SW480 (cell line): ENCODE measurements at regions not wholly inside any gene's neighbourhood (a gene's known extent, or its start where the extent isn't known, plus 50 kb on each side); places are given as distances from the start of the nearest gene placed in this dataset.
"Not testable (repeated sequence)": the region's sequence is repeated elsewhere in the genome, so short reads cannot be mapped to it uniquely, and the experiment has no call there.

Source experiments
- DNase-seq: peaks from one replicate; pipeline ENCODE4 v3.0.0-alpha.2; 2016; ENCODE audit warnings: low spot score

GRCh38 chr1:238364214-238364892 is 473.6 kb upstream of the ZP4 start:
- no peak for DNase-seq

GRCh38 chr1:238360474-238360873 is 469.8 kb upstream of the ZP4 start:
- DNase-seq: no peak

DNA sequence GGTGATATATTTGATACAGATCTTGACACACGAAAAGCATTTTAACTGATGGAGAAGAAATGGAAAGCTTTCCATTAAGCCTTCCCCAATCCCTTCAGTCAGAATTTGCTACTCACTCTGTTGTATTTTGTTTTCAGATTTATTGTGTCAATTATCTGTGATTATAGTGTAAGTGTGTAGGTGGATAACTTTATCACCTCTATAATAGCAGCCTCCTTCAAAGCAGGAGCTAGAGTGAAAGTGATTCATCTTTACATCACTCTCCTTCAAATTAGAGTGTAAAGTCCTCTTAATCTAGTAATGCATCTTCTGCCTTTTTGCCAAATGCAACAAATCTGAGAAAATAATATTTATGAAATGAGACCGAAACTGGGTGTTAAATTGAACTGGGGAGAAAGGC is 459.7 kb upstream of the ZP4 start:
- DNase-seq: no peak

DNA sequence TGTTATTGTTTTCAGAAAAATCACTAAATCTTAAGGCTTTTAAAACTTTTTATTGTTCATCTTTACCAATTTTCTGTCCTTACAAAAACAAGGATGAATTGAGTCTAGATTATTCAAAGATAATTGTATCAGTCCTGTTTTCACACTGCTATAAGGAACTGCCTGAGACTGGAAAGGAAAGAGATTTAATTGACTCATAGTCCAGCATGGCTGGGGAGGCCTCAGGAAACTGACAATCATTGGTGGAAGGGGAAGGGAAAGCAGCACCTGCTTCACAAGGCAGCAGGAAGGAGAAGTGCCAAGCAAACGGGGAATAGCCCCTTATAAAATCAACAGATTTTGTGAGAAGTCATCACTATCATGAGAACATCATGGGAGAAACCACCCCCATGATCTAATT is 455.6 kb upstream of the ZP4 start:
- no peak for DNase-seq

DNA sequence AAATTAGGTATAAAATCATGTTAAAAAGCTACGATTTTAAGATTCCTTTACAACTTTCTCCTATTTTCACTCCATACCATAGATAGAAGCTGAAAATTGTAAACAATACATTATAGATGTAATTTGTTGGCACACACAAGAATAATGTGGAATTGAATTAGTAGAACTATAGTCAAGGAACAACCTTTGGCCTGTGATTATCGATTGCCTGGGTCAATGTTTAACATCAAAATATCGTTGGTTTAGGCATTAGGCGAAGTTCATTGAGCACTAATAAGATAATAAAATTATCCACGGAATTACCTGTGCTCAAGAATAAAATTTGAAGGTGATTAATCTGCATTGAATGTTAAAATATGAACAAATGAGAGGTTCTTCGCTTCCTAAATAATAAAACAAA is 455.1 kb upstream of the ZP4 start:
- DNase-seq: no peak

- DNase-seq: no peak
These were observed 453.1 kb upstream of the ZP4 start for GRCh38 chr1:238343852-238344251.

DNA sequence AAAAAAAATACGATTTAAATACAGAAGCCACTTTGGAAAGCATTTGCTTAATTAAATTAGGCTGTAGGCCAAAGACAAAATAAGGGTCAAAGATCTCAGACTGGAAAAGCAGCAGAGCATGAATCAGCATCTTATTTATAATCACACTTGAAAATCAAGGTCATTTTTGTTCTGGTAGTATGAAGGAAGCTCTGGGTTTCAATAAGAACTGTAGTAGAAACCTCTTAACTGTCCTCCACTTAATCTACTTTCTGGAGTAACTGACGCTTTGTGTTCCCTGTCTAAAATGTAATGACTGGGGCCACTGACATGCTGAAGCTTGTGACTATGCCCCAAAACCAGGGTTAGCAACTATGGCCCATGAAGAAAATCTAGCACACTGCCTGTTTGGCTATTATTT is 450.7 kb upstream of the ZP4 start:
- DNase-seq: no peak

GRCh38 chr1:238340989-238341388 is 450.3 kb upstream of the ZP4 start:
- no peak for DNase-seq

DNA sequence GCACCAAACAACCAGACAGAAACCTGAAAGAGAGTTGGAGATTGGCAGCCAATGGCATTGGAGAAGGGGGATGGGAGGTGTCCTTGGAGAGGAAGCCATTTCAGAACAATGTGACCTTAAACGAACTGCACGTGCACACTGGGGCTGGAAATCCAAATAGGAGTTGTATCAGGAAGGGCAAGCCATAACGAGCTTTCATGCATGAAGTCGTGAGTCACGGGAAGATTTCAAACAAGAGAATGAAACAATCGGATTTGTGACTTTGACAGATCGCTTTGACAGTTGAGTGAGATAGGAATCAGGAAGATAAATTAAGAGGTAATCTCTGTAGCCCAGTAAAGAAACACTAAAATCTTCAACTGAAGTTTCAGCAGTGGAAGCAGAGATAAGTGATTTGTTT is 445.8 kb upstream of the ZP4 start:
- no peak for DNase-seq

DNA sequence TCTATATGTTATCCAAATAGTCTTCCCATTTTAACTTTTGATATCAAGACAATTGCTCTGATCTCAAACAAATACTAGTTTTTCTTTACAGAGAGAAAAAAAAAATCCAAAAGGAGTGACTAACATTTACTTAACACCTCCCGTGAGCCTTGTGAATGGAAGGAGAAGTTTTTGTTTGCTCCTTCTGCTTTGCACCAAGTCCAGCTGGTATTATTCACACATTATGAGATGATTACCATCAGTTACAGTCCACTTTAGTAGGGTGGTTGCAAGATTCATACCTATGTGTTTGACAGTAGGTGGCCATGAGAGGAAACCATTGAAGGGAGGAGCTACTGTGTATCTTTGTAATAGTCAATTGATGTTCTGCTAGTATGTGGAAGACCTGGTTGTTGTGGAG is 443.4 kb upstream of the ZP4 start:
- DNase-seq: no peak

GRCh38 chr1:238331557-238331956 is 440.8 kb upstream of the ZP4 start:
- no peak for DNase-seq

DNA sequence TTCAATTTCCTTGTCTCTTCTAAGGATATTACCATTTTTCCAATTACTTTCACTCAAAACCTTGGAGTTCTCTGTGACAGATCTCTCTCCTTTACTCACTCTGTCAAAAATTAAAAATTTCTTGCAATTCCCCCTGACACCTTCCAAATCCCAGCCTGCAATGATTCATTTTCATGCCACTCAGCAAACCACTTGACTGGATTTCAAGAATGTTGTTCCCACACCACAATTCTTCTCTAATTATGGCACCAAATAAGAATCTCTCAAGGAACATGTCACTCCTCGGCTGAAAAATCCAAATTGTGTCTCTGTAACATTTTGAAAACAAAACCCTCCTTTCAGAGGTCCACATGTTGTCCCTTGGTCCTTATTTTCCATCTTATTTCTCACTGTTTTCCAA is 438.9 kb upstream of the ZP4 start:
- DNase-seq: no peak

DNA sequence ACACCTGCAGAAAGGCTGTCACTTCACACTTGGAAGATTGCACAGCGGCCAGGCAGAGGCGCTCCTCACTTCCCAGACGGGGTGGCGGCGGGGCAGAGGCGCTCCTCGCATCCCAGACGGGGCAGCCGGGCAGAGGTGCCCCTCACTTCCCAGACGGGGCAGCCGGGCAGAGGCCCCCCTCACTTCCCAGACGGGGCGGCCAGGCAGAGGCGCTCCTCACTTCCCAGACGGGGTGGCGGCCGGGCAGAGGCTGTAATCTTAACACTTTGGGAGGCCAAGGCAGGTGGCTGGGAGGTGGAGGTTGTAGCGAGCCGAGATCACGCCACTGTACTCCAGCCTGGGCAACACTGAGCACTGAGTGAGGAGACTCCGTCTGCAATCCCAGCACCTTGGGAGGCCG is 436.3 kb upstream of the ZP4 start:
- not testable (repeated sequence) for DNase-seq

DNA sequence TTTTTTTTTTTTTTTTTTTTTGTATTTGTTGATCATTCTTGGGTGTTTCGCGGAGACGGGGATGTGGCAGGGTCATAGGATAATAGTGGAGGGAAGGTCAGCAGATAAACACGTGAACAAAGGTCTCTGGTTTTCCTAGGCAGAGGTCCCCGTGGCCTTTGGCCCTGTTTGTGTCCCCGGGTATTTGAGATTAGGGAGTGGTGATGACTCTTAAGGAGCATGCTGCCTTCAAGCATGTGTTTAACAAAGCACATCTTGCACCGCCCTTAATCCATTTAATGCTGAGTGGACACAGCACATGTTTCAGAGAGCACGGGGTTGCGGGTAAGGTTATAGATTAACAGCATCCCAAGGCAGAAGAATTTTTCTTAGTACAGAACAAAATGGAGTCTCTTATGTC is 435.8 kb upstream of the ZP4 start:
- DNase-seq: not testable (repeated sequence)

DNA sequence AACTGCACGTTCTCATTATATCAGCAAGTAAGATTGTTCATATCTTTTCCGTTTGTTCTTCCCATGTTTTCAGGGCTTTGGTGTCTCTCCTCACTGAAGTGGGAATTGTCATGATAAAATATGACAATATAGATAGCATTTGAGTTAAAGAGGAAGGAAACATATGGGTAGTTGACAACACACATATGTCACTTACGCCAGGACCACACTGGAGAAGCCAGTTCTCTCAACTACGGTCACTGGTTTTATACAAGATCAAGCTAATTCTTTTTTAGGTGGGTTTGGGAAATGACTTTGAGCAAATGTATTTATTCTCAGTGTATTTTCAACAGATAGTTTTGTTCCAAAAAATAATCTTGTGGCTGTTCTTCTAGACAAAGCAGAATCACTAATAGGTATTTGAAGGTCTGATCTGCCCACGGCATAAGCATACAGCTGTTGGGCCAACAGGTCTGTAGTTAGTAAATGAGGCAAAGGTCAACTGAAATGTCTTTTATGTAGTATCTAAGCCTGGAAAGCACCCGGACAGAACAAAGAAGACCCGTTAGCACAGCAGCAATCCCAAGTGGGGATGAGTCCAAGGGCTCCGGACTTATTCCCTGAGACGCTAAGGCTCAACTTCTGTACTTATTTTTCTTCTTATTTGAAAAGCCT is 433.6 kb upstream of the ZP4 start:
- no peak for DNase-seq

- no peak for DNase-seq
These were observed 432.8 kb upstream of the ZP4 start for GRCh38 chr1:238323490-238323889.

DNA sequence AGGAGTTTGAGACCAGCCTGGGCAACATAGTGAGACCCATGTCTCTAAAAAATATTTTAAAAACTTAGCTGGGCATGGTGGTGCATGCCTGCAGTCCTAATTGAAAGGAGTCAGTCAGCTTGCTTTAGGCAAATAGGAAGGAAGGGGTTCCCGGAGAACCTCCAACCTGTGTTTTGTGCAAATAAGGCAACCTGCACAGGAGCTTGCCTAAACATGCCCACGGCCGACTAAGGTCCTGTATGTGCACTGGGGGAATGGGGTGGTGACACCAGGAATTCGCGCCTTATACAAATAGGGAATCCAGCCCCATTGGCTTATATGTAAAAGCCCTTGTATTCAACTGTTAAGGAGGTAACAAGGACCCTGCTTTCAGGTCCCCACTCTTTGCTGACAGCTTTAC is 429.2 kb upstream of the ZP4 start:
- DNase-seq: no peak

- no peak for DNase-seq
These were observed 427.8 kb upstream of the ZP4 start for GRCh38 chr1:238318294-238319110.

- DNase-seq: no peak
These were observed 422.2 kb upstream of the ZP4 start for GRCh38 chr1:238312969-238313368.

DNA sequence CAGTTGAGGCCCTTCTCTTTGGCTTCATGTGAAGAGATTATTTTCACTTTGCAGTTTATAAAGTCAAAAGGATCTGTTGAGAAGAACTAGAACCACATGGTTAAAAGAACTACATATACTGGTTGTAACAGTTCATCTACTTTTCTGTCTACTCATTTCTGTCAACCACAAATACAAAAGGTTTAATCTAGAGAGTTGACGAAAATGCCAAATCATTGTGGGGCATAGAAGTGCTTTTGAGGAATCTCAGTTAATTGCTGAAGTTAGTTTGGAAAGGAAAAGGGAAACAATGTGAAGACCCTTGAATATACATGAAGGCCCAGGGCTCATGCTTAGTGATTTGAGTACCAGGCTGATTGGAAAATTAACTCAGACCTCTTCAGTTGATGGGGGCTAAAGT is 415.7 kb upstream of the ZP4 start:
- DNase-seq: no peak

- DNase-seq: no peak
These were observed 411.9 kb upstream of the ZP4 start for GRCh38 chr1:238302646-238303045.

GRCh38 chr1:238296371-238296770 is 405.6 kb upstream of the ZP4 start:
- no peak for DNase-seq

- no peak for DNase-seq
These were observed 402.4 kb upstream of the ZP4 start for GRCh38 chr1:238293075-238293474.
